Osteocyte (in vitro differentiated cells): ENCODE measurements at regions not wholly inside any gene's neighbourhood (a gene's known extent, or its start where the extent isn't known, plus 50 kb on each side); places are given as distances from the start of the nearest gene placed in this dataset.

ENCODE experiments used
- DNase-seq: peaks from one replicate; pipeline ENCODE4 v3.0.0; 2021; ENCODE audit warnings: mixed read lengths; ENCODE audit not compliant: unreplicated experiment; ENCODE audit errors: extremely low spot score
- H3K27ac Mint-ChIP-seq: one replicate; pipeline ENCODE4 v1.8.0; 2021; ENCODE audit warnings: mild to moderate bottlenecking, mixed read lengths; ENCODE audit not compliant: unreplicated experiment
- H3K27me3 Mint-ChIP-seq: one replicate; pipeline ENCODE4 v1.8.0; 2021; ENCODE audit warnings: mixed read lengths; ENCODE audit not compliant: unreplicated experiment
- H3K36me3 Mint-ChIP-seq: one replicate; pipeline ENCODE4 v1.8.0; 2021; ENCODE audit warnings: mixed read lengths; ENCODE audit not compliant: unreplicated experiment
- H3K4me1 Mint-ChIP-seq: one replicate; pipeline ENCODE4 v1.8.0; 2021; ENCODE audit warnings: mixed read lengths; ENCODE audit not compliant: unreplicated experiment
- H3K4me3 Mint-ChIP-seq: one replicate; pipeline ENCODE4 v1.8.0; 2021; ENCODE audit warnings: mild to moderate bottlenecking, moderate library complexity, mixed read lengths; ENCODE audit not compliant: unreplicated experiment
- H3K9me3 Mint-ChIP-seq: one replicate; pipeline ENCODE4 v1.8.0; 2021; ENCODE audit warnings: mixed read lengths; ENCODE audit not compliant: unreplicated experiment
- CTCF ChIP-seq: fragments of 200-600 bp; sonication (generic); IDR thresholded peaks from 2 replicates; pipeline ENCODE4 v1.5.0; 2021; ENCODE audit warnings: antibody characterized with exemption, mild to moderate bottlenecking, moderate library complexity

- no peaks in the 10 kb centered on the region for H3K27me3 Mint-ChIP-seq
- no peak overlapping the region for H3K27ac Mint-ChIP-seq
- H3K9me3 Mint-ChIP-seq, result peaks cover 15% of the 10 kb centered on the region
- DNase-seq, result no peak
- TF ChIP-seq CTCF, result no peak
- H3K4me3 Mint-ChIP-seq, result no peak overlapping the region
- peaks cover 2% of the 10 kb centered on the region for H3K4me1 Mint-ChIP-seq
- H3K36me3 Mint-ChIP-seq, result peaks cover 8% of the 10 kb centered on the region
Measured at GRCh38 chr4:126414741-126415140, 1100.0 kb downstream of the FAT4 start.

GRCh38 chr4:126419266-126419665, 1104.5 kb downstream of the FAT4 start:
- Mint-ChIP-seq H3K4me1 (peaks cover 2% of the 10 kb centered on the region), H3K36me3 (peaks cover 15% of the 10 kb centered on the region), H3K27ac (no peak overlapping the region), H3K27me3 (no peaks in the 10 kb centered on the region), H3K9me3 (peaks cover 18% of the 10 kb centered on the region), H3K4me3 (no peak overlapping the region)
- TF ChIP-seq CTCF, result no peak
- DNase-seq, result no peak

- TF ChIP-seq CTCF, result no peak
- Mint-ChIP-seq H3K4me3 (no peak overlapping the region), H3K27me3 (no peaks in the 10 kb centered on the region), H3K36me3 (peaks cover 3% of the 10 kb centered on the region), H3K9me3 (peaks cover 21% of the 10 kb centered on the region), H3K27ac (no peak overlapping the region), H3K4me1 (peaks cover 4% of the 10 kb centered on the region)
- no peak for DNase-seq
Measured at GRCh38 chr4:126427853-126428252, 1113.1 kb downstream of the FAT4 start.

- H3K4me1 Mint-ChIP-seq, result peaks cover 7% of the 10 kb centered on the region
- H3K9me3 Mint-ChIP-seq, result peaks cover 11% of the 10 kb centered on the region
- H3K36me3 Mint-ChIP-seq, result no peaks in the 10 kb centered on the region
- H3K27ac Mint-ChIP-seq, result no peak overlapping the region
- TF ChIP-seq CTCF, result no peak
- no peak for DNase-seq
- no peak overlapping the region for H3K4me3 Mint-ChIP-seq
- no peaks in the 10 kb centered on the region for H3K27me3 Mint-ChIP-seq
Measured at GRCh38 chr4:126431049-126431448, 1116.3 kb downstream of the FAT4 start.

- no peaks in the 10 kb centered on the region for H3K36me3 Mint-ChIP-seq
- H3K27ac Mint-ChIP-seq, result no peak overlapping the region
- H3K4me1 Mint-ChIP-seq, result peaks cover 7% of the 10 kb centered on the region
- H3K4me3 Mint-ChIP-seq, result no peak overlapping the region
- no peaks in the 10 kb centered on the region for H3K27me3 Mint-ChIP-seq
- no peak for DNase-seq
- TF ChIP-seq CTCF, result no peak
- peaks cover 5% of the 10 kb centered on the region for H3K9me3 Mint-ChIP-seq
Measured at GRCh38 chr4:126435491-126435890, 1120.7 kb downstream of the FAT4 start.
